GM23338 (cell line): ENCODE measurements at regions not wholly inside any gene's neighbourhood (a gene's known extent, or its start where the extent isn't known, plus 50 kb on each side); places are given as distances from the start of the nearest gene placed in this dataset.

ENCODE experiments used
- ATAC-seq: fragments of 200-7000 bp; cut with Tn5 transposase; 3 replicates; pipeline ENCODE4 v1.9.1; 2020
- DNase-seq: peaks from one replicate; pipeline ENCODE4 v3.0.0-alpha.2; 2015; ENCODE audit warnings: low spot score
- H2AFZ ChIP-seq: fragments of 200-600 bp; sonication (generic); 2 replicates; pipeline ENCODE4 v1.8.0; 2016; ENCODE audit warnings: antibody characterized with exemption, mild to moderate bottlenecking, moderate library complexity
- H3F3A ChIP-seq: fragments of 200-600 bp; sonication (generic); replicated peaks from 2 replicates; pipeline ENCODE4 v1.8.0; 2017; ENCODE audit warnings: antibody characterized with exemption, mixed run types, low read depth
- H3K27ac ChIP-seq: fragments of 200-600 bp; sonication (generic); 2 replicates; pipeline ENCODE4 v1.6.1; 2016; ENCODE audit warnings: low read depth
- H3K27me3 ChIP-seq: fragments of 200-600 bp; sonication (generic); 2 replicates; pipeline ENCODE4 v1.8.0; 2016; ENCODE audit warnings: mild to moderate bottlenecking, mixed run types, moderate library complexity; ENCODE audit not compliant: insufficient read depth
- H3K36me3 ChIP-seq: fragments of 200-600 bp; sonication (generic); 2 replicates; pipeline ENCODE4 v1.8.0; 2016; ENCODE audit warnings: mild to moderate bottlenecking; ENCODE audit not compliant: insufficient read depth
- H3K4me1 ChIP-seq: fragments of 200-600 bp; sonication (generic); 2 replicates; pipeline ENCODE4 v1.8.0; 2016; ENCODE audit warnings: mild to moderate bottlenecking, moderate library complexity; ENCODE audit not compliant: insufficient read depth
- H3K4me2 ChIP-seq: fragments of 200-600 bp; sonication (generic); 2 replicates; pipeline ENCODE4 v1.7.1; 2017; ENCODE audit warnings: mixed run types
- H3K4me3 ChIP-seq: fragments of 200-600 bp; sonication (generic); 2 replicates; pipeline ENCODE4 v1.6.1; 2016; ENCODE audit warnings: mixed run types
- H3K79me2 ChIP-seq: fragments of 200-600 bp; sonication (generic); replicated peaks from 2 replicates; pipeline ENCODE4 v1.8.0; 2017; ENCODE audit warnings: mild to moderate bottlenecking; ENCODE audit not compliant: insufficient read depth
- H3K9me2 ChIP-seq: fragments of 200-600 bp; sonication (generic); 2 replicates; pipeline ENCODE4 v1.8.0; 2017; ENCODE audit not compliant: insufficient read depth
- H4K20me1 ChIP-seq: fragments of 200-600 bp; sonication (generic); replicated peaks from 2 replicates; pipeline ENCODE4 v1.8.0; 2017; ENCODE audit warnings: mild to moderate bottlenecking; ENCODE audit not compliant: insufficient read depth
- H3K27ac Mint-ChIP-seq: 2 replicates; pipeline ENCODE4 v1.8.0; 2020; ENCODE audit warnings: inconsistent platforms, mild to moderate bottlenecking, moderate library complexity, mixed read lengths
- H3K27me3 Mint-ChIP-seq: 3 replicates; pipeline ENCODE4 v1.8.0; 2022; ENCODE audit warnings: low read depth, mild to moderate bottlenecking, moderate library complexity, mixed read lengths, inconsistent platforms; ENCODE audit not compliant: insufficient read depth, poor library complexity
- H3K36me3 Mint-ChIP-seq: 3 replicates; pipeline ENCODE4 v1.8.0; 2021; ENCODE audit warnings: low read depth, mild to moderate bottlenecking, inconsistent platforms, moderate library complexity, mixed read lengths
- H3K4me1 Mint-ChIP-seq: 3 replicates; pipeline ENCODE4 v1.8.0; 2020; ENCODE audit warnings: mild to moderate bottlenecking, inconsistent platforms, mixed read lengths
- H3K4me3 Mint-ChIP-seq: 3 replicates; pipeline ENCODE4 v1.8.0; 2021; ENCODE audit warnings: moderate library complexity, mild to moderate bottlenecking, inconsistent platforms, mixed read lengths
- H3K9me3 Mint-ChIP-seq: 3 replicates; pipeline ENCODE4 v1.8.0; 2020; ENCODE audit warnings: moderate library complexity, mild to moderate bottlenecking, inconsistent platforms, mixed read lengths
- CREB1 ChIP-seq: fragments of 250-450 bp; sonication (Bioruptor Pico); IDR thresholded peaks from 2 replicates; pipeline ENCODE4 v1.5.0; 2020; ENCODE audit warnings: low read depth, mild to moderate bottlenecking, moderate library complexity
- CTCF ChIP-seq, 2 experiments: fragments of 200-600 bp in 1 of 2; sonication (generic) in 1 of 2; conservative IDR thresholded peaks; 2 replicates each; pipeline versions ENCODE4 v1.5.1 to v1.6.1; 2016 to 2017; ENCODE audit warnings: antibody characterized with exemption in 2 of 2, low read depth in 2 of 2, mild to moderate bottlenecking in 2 of 2, moderate library complexity in 1 of 2
- EZH2 ChIP-seq: fragments of 200-600 bp; sonication (generic); IDR thresholded peaks from one replicate; pipeline ENCODE4 v1.8.0; 2017; ENCODE audit warnings: antibody characterized with exemption, mild to moderate bottlenecking, low read depth; ENCODE audit not compliant: unreplicated experiment
- EZH2phosphoT487 ChIP-seq: fragments of 200-600 bp; sonication (generic); IDR thresholded peaks from one replicate; pipeline ENCODE4 v1.8.1; 2018; ENCODE audit warnings: antibody characterized with exemption; ENCODE audit not compliant: unreplicated experiment
- JUNB ChIP-seq: IDR thresholded peaks from one replicate; pipeline ENCODE4 v1.6.1; 2016; ENCODE audit warnings: antibody characterized with exemption; ENCODE audit not compliant: unreplicated experiment
- NANOG ChIP-seq: IDR thresholded peaks from 2 replicates; pipeline ENCODE4 v1.6.1; 2016; ENCODE audit warnings: antibody characterized with exemption, borderline replicate concordance
- POLR2AphosphoS5 ChIP-seq: IDR thresholded peaks from 2 replicates; pipeline ENCODE4 v1.6.1; 2016; ENCODE audit warnings: antibody characterized with exemption, low read depth
- REST ChIP-seq: IDR thresholded peaks from one replicate; pipeline ENCODE4 v1.6.1; 2018; ENCODE audit warnings: antibody characterized with exemption; ENCODE audit not compliant: unreplicated experiment
- STAT1 ChIP-seq: IDR thresholded peaks from one replicate; pipeline ENCODE4 v1.6.1; 2016; ENCODE audit warnings: antibody characterized with exemption; ENCODE audit not compliant: unreplicated experiment
- ZNF114 ChIP-seq: fragments of 250-450 bp; sonication (Bioruptor Pico); IDR thresholded peaks from 2 replicates; pipeline ENCODE4 v1.5.0; 2020; ENCODE audit warnings: mild to moderate bottlenecking, moderate library complexity
- ZNF331 ChIP-seq: fragments of 250-450 bp; sonication (Bioruptor Pico); IDR thresholded peaks from 2 replicates; pipeline ENCODE4 v1.5.0; 2020; ENCODE audit warnings: low read depth, mild to moderate bottlenecking, moderate library complexity
- TF ChIP-seq, protein P1 (sequence below): IDR thresholded peaks from 2 replicates; pipeline ENCODE4 v1.6.1; 2016; ENCODE audit warnings: antibody characterized with exemption
- TF ChIP-seq, protein P2 (sequence below): fragments of 250-450 bp; sonication (Bioruptor Pico); IDR thresholded peaks from 2 replicates; pipeline ENCODE4 v1.5.0; 2020; ENCODE audit warnings: mild to moderate bottlenecking, moderate library complexity

DNA sequence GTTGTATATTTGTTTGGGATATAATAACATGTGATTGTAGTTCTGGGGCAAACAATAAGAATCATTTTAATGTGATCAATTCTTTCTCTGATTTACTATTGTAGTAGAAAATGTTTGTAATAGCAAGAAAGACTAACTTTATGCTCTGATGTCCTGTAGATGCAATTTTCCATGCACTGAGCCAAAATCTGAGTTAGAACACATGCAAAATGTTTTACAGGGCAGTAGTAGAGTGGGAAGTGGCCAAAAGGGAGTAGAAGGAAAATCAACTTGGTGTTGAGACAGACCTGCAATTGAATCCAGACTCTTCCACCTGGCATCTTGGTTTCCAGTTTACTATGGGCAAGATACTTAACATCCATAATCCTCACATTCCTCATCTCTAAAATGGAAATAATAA is 93.5 kb upstream of the BMP5 start:
- H3K4me1 Mint-ChIP-seq = no peaks in the 10 kb centered on the region

More for the DNA sequence above, 93.5 kb upstream of the BMP5 start:
- H3K4me3 ChIP-seq = no peak overlapping the region
- no peaks in the 10 kb centered on the region for H3K36me3 Mint-ChIP-seq
- no peaks in the 10 kb centered on the region for H3K9me2 ChIP-seq
- DNase-seq = no peak
- H3K27me3 ChIP-seq = no peaks in the 10 kb centered on the region
- H3K4me3 Mint-ChIP-seq = no peak overlapping the region
- ATAC-seq = no peak
- H3K36me3 ChIP-seq = no peaks in the 10 kb centered on the region
- H3K79me2 ChIP-seq = no peaks in the 10 kb centered on the region
- H4K20me1 ChIP-seq = no peaks in the 10 kb centered on the region
- H2AFZ ChIP-seq = no peak overlapping the region
- H3K27me3 Mint-ChIP-seq = no peaks in the 10 kb centered on the region
- no peaks in the 10 kb centered on the region for H3F3A ChIP-seq
- TF ChIP-seq EZH2 (no peak), REST (no peak), CTCF (conservative IDR thresholded peaks at IDR 0.05; ENCODE audit: low read depth in 2 of 2) (no peak), CREB1 (CRISPR knock-in tag) (no peak), ZNF114 (no peak), POLR2AphosphoS5 (no peak), JUNB (no peak), STAT1 (no peak), NANOG (no peak), EZH2phosphoT487 (no peak), ZNF331 (CRISPR knock-in tag) (no peak)
- TF ChIP-seq, protein P1, sequence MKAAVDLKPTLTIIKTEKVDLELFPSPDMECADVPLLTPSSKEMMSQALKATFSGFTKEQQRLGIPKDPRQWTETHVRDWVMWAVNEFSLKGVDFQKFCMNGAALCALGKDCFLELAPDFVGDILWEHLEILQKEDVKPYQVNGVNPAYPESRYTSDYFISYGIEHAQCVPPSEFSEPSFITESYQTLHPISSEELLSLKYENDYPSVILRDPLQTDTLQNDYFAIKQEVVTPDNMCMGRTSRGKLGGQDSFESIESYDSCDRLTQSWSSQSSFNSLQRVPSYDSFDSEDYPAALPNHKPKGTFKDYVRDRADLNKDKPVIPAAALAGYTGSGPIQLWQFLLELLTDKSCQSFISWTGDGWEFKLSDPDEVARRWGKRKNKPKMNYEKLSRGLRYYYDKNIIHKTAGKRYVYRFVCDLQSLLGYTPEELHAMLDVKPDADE = no peak
- TF ChIP-seq, protein P2, sequence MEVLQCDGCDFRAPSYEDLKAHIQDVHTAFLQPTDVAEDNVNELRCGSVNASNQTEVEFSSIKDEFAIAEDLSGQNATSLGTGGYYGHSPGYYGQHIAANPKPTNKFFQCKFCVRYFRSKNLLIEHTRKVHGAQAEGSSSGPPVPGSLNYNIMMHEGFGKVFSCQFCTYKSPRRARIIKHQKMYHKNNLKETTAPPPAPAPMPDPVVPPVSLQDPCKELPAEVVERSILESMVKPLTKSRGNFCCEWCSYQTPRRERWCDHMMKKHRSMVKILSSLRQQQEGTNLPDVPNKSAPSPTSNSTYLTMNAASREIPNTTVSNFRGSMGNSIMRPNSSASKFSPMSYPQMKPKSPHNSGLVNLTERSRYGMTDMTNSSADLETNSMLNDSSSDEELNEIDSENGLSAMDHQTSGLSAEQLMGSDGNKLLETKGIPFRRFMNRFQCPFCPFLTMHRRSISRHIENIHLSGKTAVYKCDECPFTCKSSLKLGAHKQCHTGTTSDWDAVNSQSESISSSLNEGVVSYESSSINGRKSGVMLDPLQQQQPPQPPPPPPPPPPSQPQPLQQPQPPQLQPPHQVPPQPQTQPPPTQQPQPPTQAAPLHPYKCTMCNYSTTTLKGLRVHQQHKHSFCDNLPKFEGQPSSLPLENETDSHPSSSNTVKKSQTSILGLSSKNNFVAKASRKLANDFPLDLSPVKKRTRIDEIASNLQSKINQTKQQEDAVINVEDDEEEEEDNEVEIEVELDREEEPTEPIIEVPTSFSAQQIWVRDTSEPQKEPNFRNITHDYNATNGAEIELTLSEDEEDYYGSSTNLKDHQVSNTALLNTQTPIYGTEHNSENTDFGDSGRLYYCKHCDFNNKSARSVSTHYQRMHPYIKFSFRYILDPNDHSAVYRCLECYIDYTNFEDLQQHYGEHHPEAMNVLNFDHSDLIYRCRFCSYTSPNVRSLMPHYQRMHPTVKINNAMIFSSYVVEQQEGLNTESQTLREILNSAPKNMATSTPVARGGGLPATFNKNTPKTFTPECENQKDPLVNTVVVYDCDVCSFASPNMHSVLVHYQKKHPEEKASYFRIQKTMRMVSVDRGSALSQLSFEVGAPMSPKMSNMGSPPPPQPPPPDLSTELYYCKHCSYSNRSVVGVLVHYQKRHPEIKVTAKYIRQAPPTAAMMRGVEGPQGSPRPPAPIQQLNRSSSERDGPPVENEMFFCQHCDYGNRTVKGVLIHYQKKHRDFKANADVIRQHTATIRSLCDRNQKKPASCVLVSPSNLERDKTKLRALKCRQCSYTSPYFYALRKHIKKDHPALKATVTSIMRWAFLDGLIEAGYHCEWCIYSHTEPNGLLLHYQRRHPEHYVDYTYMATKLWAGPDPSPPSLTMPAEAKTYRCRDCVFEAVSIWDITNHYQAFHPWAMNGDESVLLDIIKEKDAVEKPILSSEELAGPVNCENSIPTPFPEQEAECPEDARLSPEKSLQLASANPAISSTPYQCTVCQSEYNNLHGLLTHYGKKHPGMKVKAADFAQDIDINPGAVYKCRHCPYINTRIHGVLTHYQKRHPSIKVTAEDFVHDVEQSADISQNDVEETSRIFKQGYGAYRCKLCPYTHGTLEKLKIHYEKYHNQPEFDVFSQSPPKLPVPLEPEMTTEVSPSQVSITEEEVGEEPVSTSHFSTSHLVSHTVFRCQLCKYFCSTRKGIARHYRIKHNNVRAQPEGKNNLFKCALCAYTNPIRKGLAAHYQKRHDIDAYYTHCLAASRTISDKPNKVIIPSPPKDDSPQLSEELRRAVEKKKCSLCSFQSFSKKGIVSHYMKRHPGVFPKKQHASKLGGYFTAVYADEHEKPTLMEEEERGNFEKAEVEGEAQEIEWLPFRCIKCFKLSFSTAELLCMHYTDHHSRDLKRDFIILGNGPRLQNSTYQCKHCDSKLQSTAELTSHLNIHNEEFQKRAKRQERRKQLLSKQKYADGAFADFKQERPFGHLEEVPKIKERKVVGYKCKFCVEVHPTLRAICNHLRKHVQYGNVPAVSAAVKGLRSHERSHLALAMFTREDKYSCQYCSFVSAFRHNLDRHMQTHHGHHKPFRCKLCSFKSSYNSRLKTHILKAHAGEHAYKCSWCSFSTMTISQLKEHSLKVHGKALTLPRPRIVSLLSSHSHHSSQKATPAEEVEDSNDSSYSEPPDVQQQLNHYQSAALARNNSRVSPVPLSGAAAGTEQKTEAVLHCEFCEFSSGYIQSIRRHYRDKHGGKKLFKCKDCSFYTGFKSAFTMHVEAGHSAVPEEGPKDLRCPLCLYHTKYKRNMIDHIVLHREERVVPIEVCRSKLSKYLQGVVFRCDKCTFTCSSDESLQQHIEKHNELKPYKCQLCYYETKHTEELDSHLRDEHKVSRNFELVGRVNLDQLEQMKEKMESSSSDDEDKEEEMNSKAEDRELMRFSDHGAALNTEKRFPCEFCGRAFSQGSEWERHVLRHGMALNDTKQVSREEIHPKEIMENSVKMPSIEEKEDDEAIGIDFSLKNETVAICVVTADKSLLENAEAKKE (CRISPR knock-in tag) = no peak
- H3K9me3 Mint-ChIP-seq = no peaks in the 10 kb centered on the region
- no peak overlapping the region for H3K4me2 ChIP-seq
- no peaks in the 10 kb centered on the region for H3K4me1 ChIP-seq
- no peak overlapping the region for H3K27ac Mint-ChIP-seq
- H3K27ac ChIP-seq = no peak overlapping the region
